ENCODE measurements at regions not wholly inside any gene's neighbourhood (a gene's known extent, or its start where the extent isn't known, plus 50 kb on each side); places are given as distances from the start of the nearest gene placed in this dataset.

- Histone ChIP-seq H2AFZ (ENCODE audit: low read depth, low read length) (no peak overlapping the region), H3K36me3 (ENCODE audit: insufficient read depth, low read length) (no peaks in the 10 kb centered on the region), H3K9me3 (ENCODE audit: low read length) (no peaks in the 10 kb centered on the region), H3K4me1 (ENCODE audit: insufficient read depth, low read length) (no peaks in the 10 kb centered on the region), H3K27me3 (ENCODE audit: insufficient read depth, low read length) (no peaks in the 10 kb centered on the region), H3K4me3 (ENCODE audit: low read length) (no peak overlapping the region)
Observed at GRCh38 chr5:167481345-167481744, 810.1 kb upstream of the WWC1 start.

DNA sequence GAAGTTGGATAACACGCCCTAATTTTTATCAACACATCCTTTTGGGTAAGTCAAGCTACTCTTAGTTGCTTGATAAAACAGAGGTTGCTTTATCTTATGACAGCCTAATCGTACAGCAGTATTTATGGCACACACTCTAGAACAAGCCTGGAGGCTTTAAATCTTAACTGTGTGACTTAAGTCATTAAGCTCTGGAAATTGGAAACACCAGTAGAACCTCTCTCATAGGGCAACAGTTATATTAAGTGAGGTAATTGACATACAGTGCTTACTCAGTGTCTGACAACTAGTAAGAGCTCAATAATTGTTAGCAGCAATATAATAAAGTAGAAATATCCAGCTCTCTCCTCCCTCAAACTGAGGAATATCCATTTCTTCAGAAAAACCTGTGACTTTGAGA, 808.9 kb upstream of the WWC1 start:
- Histone ChIP-seq H3K36me3 (ENCODE audit: insufficient read depth, low read length) (no peaks in the 10 kb centered on the region), H3K27me3 (ENCODE audit: insufficient read depth, low read length) (no peaks in the 10 kb centered on the region), H3K4me1 (ENCODE audit: insufficient read depth, low read length) (no peaks in the 10 kb centered on the region), H2AFZ (ENCODE audit: low read depth, low read length) (no peak overlapping the region), H3K9me3 (ENCODE audit: low read length) (no peaks in the 10 kb centered on the region), H3K4me3 (ENCODE audit: low read length) (no peak overlapping the region)

GRCh38 chr5:167485061-167485774, 806.2 kb upstream of the WWC1 start:
- no peaks in the 10 kb centered on the region for H3K9me3 ChIP-seq (ENCODE audit: low read length)
- H3K4me3 ChIP-seq (ENCODE audit: low read length) = no peak overlapping the region
- no peaks in the 10 kb centered on the region for H3K36me3 ChIP-seq (ENCODE audit: insufficient read depth, low read length)
- no peak overlapping the region for H2AFZ ChIP-seq (ENCODE audit: low read depth, low read length)
- no peaks in the 10 kb centered on the region for H3K4me1 ChIP-seq (ENCODE audit: insufficient read depth, low read length)
- H3K27me3 ChIP-seq (ENCODE audit: insufficient read depth, low read length) = no peaks in the 10 kb centered on the region

DNA sequence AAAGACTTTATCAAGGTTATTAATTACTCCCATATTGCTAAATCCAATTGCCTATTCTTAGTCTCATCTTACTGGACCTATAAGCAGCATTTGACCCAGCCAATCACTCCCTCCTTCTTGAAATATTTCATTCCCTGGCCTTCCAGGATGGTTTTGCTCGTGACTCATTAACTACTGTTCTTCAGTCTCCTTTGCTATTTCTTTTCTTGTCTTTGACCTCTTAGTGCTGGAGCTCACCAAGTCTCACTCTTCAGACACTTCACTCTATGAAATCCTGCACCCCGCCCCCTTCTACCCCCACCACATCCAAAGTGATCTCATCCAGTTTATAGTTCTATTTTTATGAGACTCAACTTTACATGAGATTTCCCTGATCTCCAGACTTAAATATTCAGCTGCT, 803.1 kb upstream of the WWC1 start:
- H3K36me3 ChIP-seq (ENCODE audit: insufficient read depth, low read length) = no peaks in the 10 kb centered on the region
- no peaks in the 10 kb centered on the region for H3K27me3 ChIP-seq (ENCODE audit: insufficient read depth, low read length)
- no peaks in the 10 kb centered on the region for H3K9me3 ChIP-seq (ENCODE audit: low read length)
- H3K4me1 ChIP-seq (ENCODE audit: insufficient read depth, low read length) = no peaks in the 10 kb centered on the region
- no peak overlapping the region for H2AFZ ChIP-seq (ENCODE audit: low read depth, low read length)
- H3K4me3 ChIP-seq (ENCODE audit: low read length) = no peak overlapping the region

GRCh38 chr5:167489202-167489601, 802.2 kb upstream of the WWC1 start:
- H3K4me1 ChIP-seq (ENCODE audit: insufficient read depth, low read length) = no peaks in the 10 kb centered on the region

DNA sequence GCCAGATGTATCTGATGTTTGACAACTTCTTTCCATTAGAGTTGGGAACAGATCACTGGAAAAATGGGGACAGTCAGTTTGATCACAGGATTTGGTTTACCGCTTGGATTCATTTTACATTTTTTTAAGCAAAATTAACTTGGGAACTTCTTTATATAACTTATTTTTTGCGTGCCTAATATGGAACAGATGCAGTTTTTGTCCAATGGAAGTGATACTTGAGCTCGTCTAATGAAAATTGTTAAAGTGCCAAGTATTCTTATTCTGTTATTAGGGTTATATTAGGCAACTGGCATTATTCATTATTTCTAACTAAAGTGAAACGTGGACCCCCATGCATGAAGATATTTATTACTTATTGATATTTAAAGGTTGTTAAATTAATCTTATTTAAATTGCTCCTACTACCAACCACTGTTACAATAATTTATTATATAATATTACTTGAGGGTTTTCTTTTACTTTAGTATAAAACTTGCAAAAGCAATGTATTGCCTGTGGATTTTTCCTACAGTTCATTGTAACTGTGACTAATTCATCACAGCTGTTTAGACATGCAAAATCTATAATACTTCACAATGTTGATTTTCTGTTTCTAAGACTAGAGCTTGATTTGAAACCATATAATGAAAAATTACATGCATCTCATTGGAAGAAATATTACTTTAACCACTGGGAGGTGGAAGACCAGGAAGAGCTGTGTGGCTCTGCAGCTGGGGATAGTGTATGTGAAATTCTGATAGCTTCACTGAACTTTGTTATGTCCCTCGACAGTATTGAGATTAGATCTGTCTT, 787.3 kb upstream of the WWC1 start:
- Histone ChIP-seq H3K4me3 (ENCODE audit: low read length) (no peak overlapping the region), H3K9me3 (ENCODE audit: low read length) (no peaks in the 10 kb centered on the region), H3K27me3 (ENCODE audit: insufficient read depth, low read length) (no peaks in the 10 kb centered on the region), H3K4me1 (ENCODE audit: insufficient read depth, low read length) (peaks cover 5% of the 10 kb centered on the region), H2AFZ (ENCODE audit: low read depth, low read length) (no peak overlapping the region), H3K36me3 (ENCODE audit: insufficient read depth, low read length) (no peaks in the 10 kb centered on the region)

More at GRCh38 chr5:167489202-167489601, 802.2 kb upstream of the WWC1 start:
- Histone ChIP-seq H3K36me3 (ENCODE audit: insufficient read depth, low read length) (no peaks in the 10 kb centered on the region), H3K27me3 (ENCODE audit: insufficient read depth, low read length) (no peaks in the 10 kb centered on the region), H2AFZ (ENCODE audit: low read depth, low read length) (no peak overlapping the region), H3K4me3 (ENCODE audit: low read length) (no peak overlapping the region), H3K9me3 (ENCODE audit: low read length) (no peaks in the 10 kb centered on the region)

DNA sequence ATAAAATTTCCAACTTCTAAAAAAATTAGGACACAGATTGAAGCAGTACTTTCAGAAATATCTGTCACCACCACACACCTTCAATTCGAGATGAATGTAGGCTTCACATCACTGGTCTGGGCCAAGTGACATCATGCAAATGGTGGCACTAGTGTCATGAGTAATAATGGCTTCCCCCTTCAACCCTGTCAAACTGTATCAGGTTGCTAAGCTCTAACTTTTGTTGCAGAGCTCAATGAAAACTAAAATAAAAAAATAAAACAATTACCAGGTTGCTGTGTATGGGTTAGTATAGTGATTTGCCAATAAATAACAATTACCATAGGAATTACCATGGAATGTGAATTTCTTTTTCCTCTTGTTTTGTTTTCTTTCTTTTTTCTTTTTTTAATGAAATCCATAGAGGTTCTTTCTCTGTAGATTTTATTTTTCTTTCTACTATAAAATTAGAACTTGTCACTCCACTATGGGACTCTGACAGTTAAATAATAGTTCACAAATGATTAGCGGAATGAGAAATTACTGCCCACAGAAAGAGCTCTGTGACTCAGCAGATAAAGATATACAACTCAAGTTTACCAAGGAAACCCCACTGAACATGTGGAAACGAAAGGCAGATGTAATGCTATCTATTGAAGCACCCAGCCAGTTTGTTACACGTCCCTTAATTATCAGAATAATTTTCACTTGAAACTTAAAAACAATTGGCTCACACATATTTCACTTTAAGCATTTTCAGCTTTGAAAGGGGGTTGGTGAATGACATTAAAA, 783.8 kb upstream of the WWC1 start:
- no peak overlapping the region for H2AFZ ChIP-seq (ENCODE audit: low read depth, low read length)
- H3K4me3 ChIP-seq (ENCODE audit: low read length) = no peak overlapping the region
- no peaks in the 10 kb centered on the region for H3K36me3 ChIP-seq (ENCODE audit: insufficient read depth, low read length)
- no peaks in the 10 kb centered on the region for H3K4me1 ChIP-seq (ENCODE audit: insufficient read depth, low read length)
- no peaks in the 10 kb centered on the region for H3K27me3 ChIP-seq (ENCODE audit: insufficient read depth, low read length)
- no peaks in the 10 kb centered on the region for H3K9me3 ChIP-seq (ENCODE audit: low read length)

GRCh38 chr5:167509076-167509475, 782.4 kb upstream of the WWC1 start:
- no peaks in the 10 kb centered on the region for H3K27me3 ChIP-seq (ENCODE audit: insufficient read depth, low read length)
- no peaks in the 10 kb centered on the region for H3K4me1 ChIP-seq (ENCODE audit: insufficient read depth, low read length)
- H3K36me3 ChIP-seq (ENCODE audit: insufficient read depth, low read length) = no peaks in the 10 kb centered on the region
- H3K4me3 ChIP-seq (ENCODE audit: low read length) = no peak overlapping the region
- H2AFZ ChIP-seq (ENCODE audit: low read depth, low read length) = no peak overlapping the region
- H3K9me3 ChIP-seq (ENCODE audit: low read length) = no peaks in the 10 kb centered on the region

- Histone ChIP-seq H3K4me1 (ENCODE audit: insufficient read depth, low read length) (peaks cover 2% of the 10 kb centered on the region), H3K4me3 (ENCODE audit: low read length) (no peak overlapping the region), H2AFZ (ENCODE audit: low read depth, low read length) (no peak overlapping the region), H3K9me3 (ENCODE audit: low read length) (no peaks in the 10 kb centered on the region), H3K36me3 (ENCODE audit: insufficient read depth, low read length) (no peaks in the 10 kb centered on the region), H3K27me3 (ENCODE audit: insufficient read depth, low read length) (no peaks in the 10 kb centered on the region)
Observed at GRCh38 chr5:167511276-167511675, 780.2 kb upstream of the WWC1 start.

- Histone ChIP-seq H3K4me3 (ENCODE audit: low read length) (no peak overlapping the region), H2AFZ (ENCODE audit: low read depth, low read length) (no peak overlapping the region), H3K36me3 (ENCODE audit: insufficient read depth, low read length) (no peaks in the 10 kb centered on the region), H3K27me3 (ENCODE audit: insufficient read depth, low read length) (no peaks in the 10 kb centered on the region), H3K4me1 (ENCODE audit: insufficient read depth, low read length) (peaks cover 11% of the 10 kb centered on the region), H3K9me3 (ENCODE audit: low read length) (no peaks in the 10 kb centered on the region)
Observed at GRCh38 chr5:167512111-167512510, 779.3 kb upstream of the WWC1 start.

GRCh38 chr5:167513381-167513780, 778.1 kb upstream of the WWC1 start:
- H2AFZ ChIP-seq (ENCODE audit: low read depth, low read length) = no peak overlapping the region
- no peaks in the 10 kb centered on the region for H3K9me3 ChIP-seq (ENCODE audit: low read length)
- no peaks in the 10 kb centered on the region for H3K27me3 ChIP-seq (ENCODE audit: insufficient read depth, low read length)
- no peaks in the 10 kb centered on the region for H3K36me3 ChIP-seq (ENCODE audit: insufficient read depth, low read length)
- peaks cover 18% of the 10 kb centered on the region for H3K4me1 ChIP-seq (ENCODE audit: insufficient read depth, low read length)
- no peak overlapping the region for H3K4me3 ChIP-seq (ENCODE audit: low read length)

DNA sequence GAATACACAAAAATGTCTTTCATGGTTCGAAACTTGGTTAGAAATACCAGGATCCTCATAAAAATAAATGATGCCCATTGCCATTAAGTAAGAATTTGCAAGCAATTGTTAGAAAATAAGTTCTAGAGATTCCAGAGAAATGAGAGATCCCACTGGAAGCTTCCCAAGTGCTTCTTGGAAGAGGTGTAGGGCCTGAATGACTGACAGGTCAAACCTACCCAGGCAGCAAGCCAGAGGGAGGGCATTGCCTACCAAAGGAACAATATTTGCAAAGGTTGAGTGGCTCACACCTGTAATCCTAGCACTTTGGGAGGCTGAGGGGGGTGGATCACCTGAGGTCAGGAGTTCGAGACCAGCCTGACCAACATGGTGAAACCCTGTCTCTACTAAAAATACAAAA, 777.0 kb upstream of the WWC1 start:
- H3K4me1 ChIP-seq (ENCODE audit: insufficient read depth, low read length) = peaks cover 18% of the 10 kb centered on the region
- no peak overlapping the region for H2AFZ ChIP-seq (ENCODE audit: low read depth, low read length)
- no peak overlapping the region for H3K4me3 ChIP-seq (ENCODE audit: low read length)
- H3K27me3 ChIP-seq (ENCODE audit: insufficient read depth, low read length) = no peaks in the 10 kb centered on the region
- H3K36me3 ChIP-seq (ENCODE audit: insufficient read depth, low read length) = no peaks in the 10 kb centered on the region
- no peaks in the 10 kb centered on the region for H3K9me3 ChIP-seq (ENCODE audit: low read length)

DNA sequence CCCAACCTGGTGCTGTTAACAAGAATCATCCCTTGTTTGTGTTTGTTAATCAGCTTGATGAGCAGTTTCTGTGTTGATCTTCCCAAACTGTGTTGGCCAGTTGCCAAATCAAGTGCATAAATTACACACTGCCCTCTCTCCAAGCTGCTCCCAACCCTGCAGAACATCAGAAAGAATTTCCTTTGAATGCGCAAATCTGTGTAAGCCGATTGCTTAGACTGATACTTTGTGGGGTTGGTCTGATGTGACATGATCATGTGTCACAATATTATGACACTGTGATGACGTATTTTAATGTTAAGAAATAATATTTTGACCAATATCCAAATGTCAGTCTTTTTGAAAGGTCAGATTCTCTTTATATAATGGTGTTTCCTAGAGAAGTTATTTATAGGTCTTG, 766.4 kb upstream of the WWC1 start:
- Histone ChIP-seq H3K9me3 (ENCODE audit: low read length) (peaks cover 6% of the 10 kb centered on the region), H3K27me3 (ENCODE audit: insufficient read depth, low read length) (no peaks in the 10 kb centered on the region), H2AFZ (ENCODE audit: low read depth, low read length) (no peak overlapping the region), H3K4me3 (ENCODE audit: low read length) (no peak overlapping the region), H3K4me1 (ENCODE audit: insufficient read depth, low read length) (peaks cover 14% of the 10 kb centered on the region), H3K36me3 (ENCODE audit: insufficient read depth, low read length) (no peaks in the 10 kb centered on the region)

Measured in neuron (in vitro differentiated cells).